ES-I3 (cell line): ENCODE measurements at regions not wholly inside any gene's neighbourhood (a gene's known extent, or its start where the extent isn't known, plus 50 kb on each side); places are given as distances from the start of the nearest gene placed in this dataset.

Experiments
- H3K36me3 ChIP-seq: 2 replicates; pipeline ENCODE4 v1.6.1; 2013; ENCODE audit warnings: mild to moderate bottlenecking, low read length, control low read depth, moderate library complexity; ENCODE audit not compliant: insufficient read depth
- H3K4me1 ChIP-seq: 2 replicates; pipeline ENCODE4 v1.6.1; 2013; ENCODE audit warnings: mild to moderate bottlenecking, control low read depth, low read length; ENCODE audit not compliant: insufficient read depth
- H3K9ac ChIP-seq: 2 replicates; pipeline ENCODE4 v1.6.1; 2013; ENCODE audit warnings: low read depth, mild to moderate bottlenecking, low read length, moderate library complexity
- H3K9me3 ChIP-seq: 2 replicates; pipeline ENCODE4 v1.6.1; 2013; ENCODE audit warnings: mild to moderate bottlenecking, low read length, moderate library complexity; ENCODE audit not compliant: control insufficient read depth, insufficient read depth

DNA sequence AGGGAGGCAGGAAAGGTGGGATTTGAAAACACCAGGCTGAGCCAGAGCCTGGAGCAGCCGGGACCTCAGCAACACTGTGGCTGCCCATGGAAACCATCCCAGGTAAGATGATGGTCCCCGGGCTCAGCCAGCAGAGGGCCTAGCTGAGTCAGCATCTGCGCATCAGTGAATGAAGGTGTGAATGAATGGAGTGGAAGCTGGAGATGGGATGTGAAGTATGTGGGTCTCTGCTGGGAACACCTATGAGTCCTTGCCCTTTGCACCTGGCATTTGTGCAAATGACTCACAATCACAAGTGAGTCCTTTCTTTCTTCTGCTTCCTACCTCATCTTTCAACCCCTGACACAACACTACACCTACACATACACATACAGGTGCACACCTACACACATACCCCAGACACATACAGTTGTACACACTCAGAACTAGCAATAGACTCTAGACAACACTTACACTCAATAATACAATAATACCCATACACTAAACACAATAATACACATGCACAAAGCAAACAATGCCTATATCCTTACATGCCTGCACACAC, 62.8 kb upstream of the PRDM11 start:
- H3K4me1 ChIP-seq, result peaks cover 40% of the 10 kb centered on the region
- H3K9ac ChIP-seq, result no peak overlapping the region
- no peaks in the 10 kb centered on the region for H3K36me3 ChIP-seq
- no peaks in the 10 kb centered on the region for H3K9me3 ChIP-seq

DNA sequence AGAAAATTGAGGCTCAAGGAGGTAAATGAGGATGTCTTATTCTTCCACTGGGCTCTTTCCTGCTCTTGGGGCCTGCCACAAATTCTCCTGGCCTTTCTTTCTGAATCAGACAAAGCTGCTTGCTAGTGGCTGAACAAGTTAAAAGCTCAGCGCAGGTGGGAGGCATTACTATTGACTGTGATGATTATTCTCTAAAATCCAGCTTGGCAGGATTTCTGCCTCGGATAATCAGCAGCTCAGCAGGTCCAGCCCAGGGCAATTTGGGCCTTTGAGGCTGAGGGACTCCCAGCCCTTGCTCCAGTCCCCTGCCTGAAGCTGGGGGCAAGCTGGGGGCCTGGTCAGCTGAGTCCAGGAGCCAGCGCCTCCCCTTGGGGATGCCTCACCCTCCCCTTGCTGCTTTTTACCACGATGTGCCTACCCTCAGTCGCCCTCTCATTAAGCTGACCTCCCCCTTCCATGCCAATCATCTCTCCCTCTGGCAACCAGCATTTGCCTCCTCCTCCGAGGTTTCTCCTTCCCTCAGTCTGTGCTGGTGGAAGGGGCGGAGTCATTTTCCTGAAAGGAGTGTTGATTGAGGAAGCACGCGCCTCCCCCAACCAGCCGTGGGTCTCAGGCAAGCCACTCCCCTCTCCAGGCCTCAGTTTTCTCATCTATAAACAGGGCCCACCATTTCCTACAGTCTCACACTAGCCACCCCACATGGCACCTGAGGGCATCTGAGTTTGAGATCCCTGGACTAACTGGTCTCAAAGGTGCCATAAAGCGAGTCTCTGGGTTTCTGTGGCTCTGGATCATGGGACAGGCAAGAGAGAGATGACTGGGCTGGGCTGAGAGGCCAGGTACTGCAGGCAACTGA, 60.6 kb upstream of the PRDM11 start:
- peaks cover 43% of the 10 kb centered on the region for H3K4me1 ChIP-seq
- H3K9me3 ChIP-seq, result no peaks in the 10 kb centered on the region
- no peak overlapping the region for H3K9ac ChIP-seq
- no peaks in the 10 kb centered on the region for H3K36me3 ChIP-seq

DNA sequence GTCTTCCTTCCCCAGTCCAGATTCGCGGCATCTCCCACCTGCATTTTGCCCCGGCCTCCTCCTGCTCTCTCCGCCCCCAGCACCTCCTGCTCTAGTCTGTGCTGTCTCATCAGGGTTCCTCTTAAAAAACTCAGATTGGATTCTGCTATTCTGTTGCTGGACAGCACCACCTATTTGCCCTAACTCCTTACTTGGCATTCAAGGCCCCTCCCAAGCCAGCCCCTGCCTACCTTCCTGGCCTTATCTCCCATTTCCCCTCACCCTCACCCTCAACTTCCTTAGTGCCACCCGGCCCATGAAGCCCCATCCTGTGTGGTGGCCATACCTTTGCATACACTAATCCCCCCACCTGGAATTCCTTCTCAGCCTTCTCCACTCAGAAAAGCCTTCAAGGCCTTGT, 59.9 kb upstream of the PRDM11 start:
- Histone ChIP-seq H3K36me3 (no peaks in the 10 kb centered on the region), H3K4me1 (peaks cover 49% of the 10 kb centered on the region), H3K9me3 (no peaks in the 10 kb centered on the region), H3K9ac (no peak overlapping the region)

DNA sequence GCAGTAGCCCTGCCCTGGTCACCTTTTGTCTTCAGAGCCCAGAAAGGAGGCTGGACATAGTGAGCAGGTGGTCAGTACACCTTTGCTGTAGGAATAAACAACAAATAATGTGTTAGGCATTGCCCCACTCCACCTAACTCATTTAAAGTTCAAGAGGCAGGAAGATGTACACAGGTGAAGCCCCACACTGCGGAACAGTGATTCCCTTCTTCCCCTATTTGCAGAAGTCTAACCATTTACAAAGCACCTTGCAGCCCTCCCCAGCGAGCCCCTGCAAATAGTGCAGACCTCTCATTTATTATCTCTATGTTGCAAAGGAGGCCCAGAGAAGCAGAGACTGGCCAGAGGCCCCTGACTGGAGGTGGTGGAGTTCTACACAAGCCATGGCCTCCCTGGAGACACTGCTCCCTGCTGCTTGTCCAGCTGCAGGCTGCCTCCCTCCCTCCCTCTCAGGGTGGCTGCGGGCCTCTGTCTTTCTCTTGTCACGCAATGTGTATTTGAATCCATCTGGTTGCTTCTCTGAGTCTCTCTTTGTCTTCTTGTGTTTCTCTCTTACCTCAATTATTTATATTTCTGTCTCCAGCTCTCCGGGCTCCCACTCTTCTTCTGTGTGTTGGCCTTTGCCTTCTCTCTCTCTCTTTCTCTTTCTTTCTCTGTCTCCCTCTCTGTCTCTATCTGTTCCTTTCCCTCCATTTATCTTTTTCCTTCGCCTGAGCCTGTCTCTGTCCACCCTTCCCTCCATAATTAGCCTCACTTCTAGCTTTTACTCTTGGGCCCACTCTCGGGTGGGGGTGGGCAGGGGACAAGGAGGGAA, 59.1 kb upstream of the PRDM11 start:
- Histone ChIP-seq H3K9me3 (no peaks in the 10 kb centered on the region), H3K36me3 (no peaks in the 10 kb centered on the region), H3K9ac (no peak overlapping the region), H3K4me1 (peaks cover 49% of the 10 kb centered on the region)

DNA sequence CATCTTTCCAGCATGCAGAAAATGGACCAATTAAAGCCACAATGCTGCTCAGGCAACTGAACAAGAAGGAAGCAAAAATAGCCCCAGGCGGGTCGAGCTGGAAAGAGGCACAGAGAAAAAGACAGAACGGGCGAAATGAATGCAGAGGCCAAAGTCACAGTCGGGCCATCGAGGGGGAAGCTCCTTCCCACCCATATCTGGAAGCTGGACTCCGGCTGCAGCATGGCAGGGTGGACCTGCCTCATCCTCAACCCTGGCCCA, 58.6 kb upstream of the PRDM11 start:
- no peaks in the 10 kb centered on the region for H3K36me3 ChIP-seq

DNA sequence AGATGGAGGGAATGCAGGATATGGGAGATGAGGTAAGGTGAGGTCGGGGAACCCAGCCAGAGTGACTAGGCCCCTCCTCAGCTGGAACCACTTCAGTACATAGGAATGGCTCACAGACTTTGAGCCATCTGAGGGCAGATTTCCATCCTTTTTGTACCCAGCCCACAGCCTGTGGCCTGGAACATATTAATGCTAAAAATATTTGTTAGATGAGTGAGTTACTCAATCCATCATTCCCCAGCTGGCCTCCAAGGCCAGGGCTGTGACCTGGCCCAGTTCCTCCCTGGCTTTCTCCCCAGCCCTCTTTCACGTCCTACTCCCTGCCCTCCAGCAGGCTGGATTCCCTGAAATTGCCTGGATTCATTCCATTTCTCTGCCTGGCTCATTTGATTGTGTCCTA, 57.2 kb upstream of the PRDM11 start:
- no peaks in the 10 kb centered on the region for H3K9me3 ChIP-seq
- H3K4me1 ChIP-seq, result peaks cover 51% of the 10 kb centered on the region
- H3K36me3 ChIP-seq, result no peaks in the 10 kb centered on the region
- no peak overlapping the region for H3K9ac ChIP-seq

More for the DNA sequence above, 58.6 kb upstream of the PRDM11 start:
- Histone ChIP-seq H3K4me1 (peaks cover 54% of the 10 kb centered on the region), H3K9me3 (no peaks in the 10 kb centered on the region), H3K9ac (no peak overlapping the region)

DNA sequence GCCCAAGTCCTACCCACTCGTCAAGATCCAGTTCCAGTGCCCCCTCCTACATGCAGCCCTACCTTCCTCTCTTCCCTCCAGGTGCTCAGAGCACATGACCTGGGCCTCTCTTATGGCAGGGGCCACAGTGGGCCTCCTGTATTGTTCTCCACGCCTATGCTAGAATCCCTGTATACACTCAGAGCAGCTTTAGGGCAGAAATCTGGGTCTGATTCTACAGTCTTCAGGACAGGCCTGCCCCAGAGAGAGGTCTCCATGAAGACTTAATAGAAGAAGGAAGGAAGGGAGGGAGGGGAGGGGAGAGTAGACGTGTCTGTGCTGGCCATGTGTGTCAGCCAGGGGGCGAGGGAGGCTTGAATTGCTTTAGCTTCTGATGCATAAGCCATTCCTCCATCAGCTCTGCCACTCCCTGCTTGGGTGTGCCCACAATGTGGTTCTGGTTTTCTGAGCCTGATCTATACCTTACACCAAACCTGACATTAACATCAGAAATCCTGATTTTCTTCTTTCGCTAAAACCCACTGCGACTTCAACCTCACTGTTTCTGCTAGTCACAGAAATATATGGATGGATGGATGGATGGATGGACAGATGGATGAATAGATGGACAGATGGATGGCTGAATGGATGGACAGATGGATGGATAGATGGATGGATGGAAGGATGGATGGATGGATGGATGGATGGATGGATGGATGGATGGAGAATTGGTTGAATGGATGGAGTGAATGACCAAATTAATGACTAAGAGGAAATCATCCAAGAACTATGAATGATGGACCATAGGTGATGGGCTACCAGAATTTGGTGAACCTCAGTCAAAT, 56.6 kb upstream of the PRDM11 start:
- Histone ChIP-seq H3K36me3 (no peaks in the 10 kb centered on the region), H3K9me3 (no peaks in the 10 kb centered on the region), H3K4me1 (peaks cover 51% of the 10 kb centered on the region), H3K9ac (no peak overlapping the region)

DNA sequence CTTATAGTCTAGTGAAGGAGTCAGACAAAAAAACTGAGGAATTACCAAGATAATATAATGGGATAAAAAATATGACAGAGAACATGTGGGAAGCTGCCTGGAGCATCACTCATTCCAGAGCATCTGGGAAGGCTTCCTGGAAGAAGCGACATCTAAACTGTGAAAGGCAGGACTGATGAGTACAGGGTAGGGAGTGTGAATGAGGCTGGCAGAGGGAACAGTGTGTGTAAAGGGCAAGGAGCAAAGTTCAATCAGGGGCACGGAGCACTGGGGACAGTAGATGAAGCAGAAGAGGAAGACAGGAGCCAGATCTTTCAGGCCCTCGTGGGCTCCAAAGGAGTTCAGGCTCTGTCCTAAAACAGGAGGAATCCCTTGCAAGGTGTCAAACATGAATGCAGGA, 55.8 kb upstream of the PRDM11 start:
- Histone ChIP-seq H3K36me3 (no peaks in the 10 kb centered on the region), H3K4me1 (peaks cover 48% of the 10 kb centered on the region), H3K9ac (no peak overlapping the region), H3K9me3 (no peaks in the 10 kb centered on the region)

DNA sequence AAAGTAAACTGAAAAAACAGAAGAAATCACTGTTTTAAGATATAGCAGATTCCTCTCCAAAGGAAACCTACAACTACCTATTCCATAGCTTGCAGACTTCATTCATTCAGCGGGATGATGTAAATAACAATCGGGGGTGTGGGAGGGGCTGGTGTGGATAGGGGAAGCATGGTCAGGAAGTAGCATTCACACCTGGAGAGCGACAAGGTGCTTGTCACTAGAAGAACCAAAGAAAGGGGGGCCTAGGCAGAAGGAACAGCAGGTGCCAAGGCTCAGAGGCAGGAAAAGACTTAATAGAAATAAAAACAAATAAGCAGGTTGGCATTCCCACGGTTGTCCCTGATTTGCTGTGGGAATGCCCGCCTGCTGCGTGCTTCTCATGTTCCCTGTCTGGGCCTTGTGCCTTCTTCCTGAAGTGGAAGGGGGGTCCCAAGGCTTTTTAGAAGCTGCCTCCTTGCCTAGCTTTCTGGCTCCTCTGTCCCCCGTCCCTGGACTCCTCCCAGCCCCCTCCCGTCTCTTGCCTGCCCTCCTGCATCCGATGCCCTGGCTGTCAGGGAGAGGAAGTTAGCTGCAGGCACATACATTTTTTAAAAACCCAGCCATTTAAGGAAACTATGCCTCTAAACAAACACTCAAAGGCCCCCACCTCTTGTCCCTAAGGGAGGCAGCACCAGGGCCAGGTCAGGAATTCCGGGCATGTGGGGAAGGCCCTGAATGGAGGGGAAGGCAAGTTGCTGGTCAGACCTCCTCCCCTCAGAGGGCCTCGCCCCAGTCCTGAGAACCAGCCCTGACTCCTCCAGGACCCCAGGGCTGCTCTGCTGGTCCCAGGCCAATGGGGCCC, 54.7 kb upstream of the PRDM11 start:
- H3K36me3 ChIP-seq, result no peaks in the 10 kb centered on the region
- H3K9me3 ChIP-seq, result no peaks in the 10 kb centered on the region
- H3K9ac ChIP-seq, result no peak overlapping the region
- peaks cover 40% of the 10 kb centered on the region for H3K4me1 ChIP-seq

DNA sequence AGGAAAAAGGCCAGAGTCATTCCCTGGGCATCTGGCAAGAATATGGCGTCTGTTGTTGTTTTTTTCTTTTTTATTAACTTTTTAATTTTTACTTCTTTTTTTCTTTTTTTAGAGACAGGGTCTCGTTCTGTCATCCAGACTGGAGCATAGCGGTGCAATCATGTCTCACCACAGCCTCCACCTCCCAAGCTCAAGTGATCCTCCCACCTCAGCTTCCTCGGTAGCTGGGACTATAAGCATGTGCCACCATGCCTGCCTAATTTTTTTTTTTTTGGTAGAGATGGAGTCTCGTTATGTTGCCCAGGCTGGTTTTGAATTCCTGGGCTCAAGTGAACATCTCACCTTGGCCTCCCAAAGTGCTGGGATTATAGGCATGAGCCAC, 54.0 kb upstream of the PRDM11 start:
- H3K36me3 ChIP-seq, result no peaks in the 10 kb centered on the region
- no peak overlapping the region for H3K9ac ChIP-seq
- no peaks in the 10 kb centered on the region for H3K9me3 ChIP-seq
- peaks cover 36% of the 10 kb centered on the region for H3K4me1 ChIP-seq

DNA sequence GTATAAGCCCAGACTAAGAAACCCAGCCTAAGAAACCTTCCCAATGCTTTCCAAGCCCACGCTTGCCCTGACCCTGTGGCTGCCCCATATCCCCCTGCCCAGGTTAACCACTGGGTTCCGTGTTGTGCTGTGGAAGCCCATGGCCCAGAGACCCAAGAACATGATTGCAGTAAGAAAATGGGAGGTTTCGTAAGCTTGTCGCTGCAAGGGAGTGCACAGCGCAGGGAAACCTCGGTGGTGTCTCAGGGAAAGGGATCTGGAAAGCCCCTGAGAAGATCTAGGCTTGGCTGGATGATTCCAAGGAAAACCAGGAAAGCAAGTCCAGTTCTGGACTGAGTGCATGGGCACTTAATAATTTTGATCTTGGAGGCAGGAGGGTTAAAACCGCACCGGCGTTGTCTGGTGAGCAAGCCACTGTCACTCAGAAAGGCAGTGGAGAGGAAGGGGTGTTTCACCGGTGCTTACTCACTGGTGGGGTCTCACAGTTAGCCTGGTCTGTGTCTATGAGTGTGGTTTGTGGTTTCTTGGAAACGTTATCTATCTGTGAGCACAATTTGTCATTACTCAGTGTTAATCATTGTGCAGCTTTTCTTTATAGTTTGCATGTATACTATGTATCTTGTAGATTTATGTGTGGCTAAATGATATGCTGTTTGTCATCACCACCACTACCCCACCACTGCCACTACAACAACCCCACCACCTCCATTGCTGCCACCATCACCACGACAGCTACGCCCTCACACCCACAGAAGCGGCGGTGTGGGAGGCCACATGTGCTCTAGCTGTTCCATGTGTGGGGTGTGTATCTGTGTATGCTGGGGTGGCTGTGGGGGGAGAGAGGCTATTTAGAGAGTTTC, 53.3 kb upstream of the PRDM11 start:
- Histone ChIP-seq H3K9ac (no peak overlapping the region), H3K9me3 (no peaks in the 10 kb centered on the region), H3K4me1 (peaks cover 28% of the 10 kb centered on the region), H3K36me3 (no peaks in the 10 kb centered on the region)

DNA sequence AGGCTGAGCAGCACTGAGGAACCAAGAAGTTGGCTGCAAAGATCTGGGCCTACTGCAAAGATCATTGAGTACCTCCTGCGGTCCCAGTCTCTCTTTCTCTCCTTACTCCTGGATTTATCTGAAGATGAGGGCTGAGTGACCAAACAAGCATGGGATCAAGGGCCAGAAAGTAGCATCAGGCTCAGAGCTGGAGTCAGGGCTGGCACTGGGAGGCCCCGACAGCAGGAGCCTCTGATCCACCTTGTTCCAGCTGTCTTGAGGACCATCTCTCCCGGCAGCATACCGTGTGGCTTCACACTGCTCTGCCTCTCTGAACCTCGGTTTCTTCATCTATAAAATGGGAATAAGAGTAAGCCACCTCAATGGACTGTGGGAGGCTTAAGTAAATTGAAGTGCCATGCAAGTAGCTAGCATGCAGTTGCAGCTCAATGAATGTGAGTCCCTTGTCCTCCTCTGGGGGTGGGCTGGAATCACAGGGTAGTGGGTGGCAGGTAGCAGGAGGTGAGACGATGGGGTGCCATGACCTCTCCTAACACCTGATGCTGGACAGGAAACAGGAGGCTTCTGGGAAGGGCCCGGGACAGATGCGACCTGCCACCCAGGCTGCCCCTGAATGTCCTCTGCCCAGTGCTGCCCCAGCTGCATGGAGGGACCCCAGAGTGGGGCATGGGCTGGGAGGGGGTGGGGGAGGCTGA, 52.5 kb upstream of the PRDM11 start:
- peaks cover 26% of the 10 kb centered on the region for H3K4me1 ChIP-seq
- H3K9me3 ChIP-seq, result no peaks in the 10 kb centered on the region
- no peaks in the 10 kb centered on the region for H3K36me3 ChIP-seq
- no peak overlapping the region for H3K9ac ChIP-seq
